ENCODE measurements at regions not wholly inside any gene's neighbourhood (a gene's known extent, or its start where the extent isn't known, plus 50 kb on each side); places are given as distances from the start of the nearest gene placed in this dataset.

- Histone ChIP-seq H4K20me1 (ENCODE audit: insufficient read depth) (no peaks in the 10 kb centered on the region), H2AFZ (no peak overlapping the region), H3K4me2 (ENCODE audit: unreplicated experiment) (no peak overlapping the region), H3K36me3 (ENCODE audit: low read depth) (no peaks in the 10 kb centered on the region), H3K4me3 (no peak overlapping the region), H3K79me2 (ENCODE audit: insufficient read depth) (no peaks in the 10 kb centered on the region), H3K27me3 (replicated peaks; ENCODE audit: insufficient read depth) (peaks cover 25% of the 10 kb centered on the region), H3K4me1 (ENCODE audit: insufficient read depth) (no peaks in the 10 kb centered on the region), H3F3A (ENCODE audit: insufficient read depth) (no peaks in the 10 kb centered on the region), H3K9ac (no peak overlapping the region), H3K9me2 (ENCODE audit: insufficient read depth) (no peaks in the 10 kb centered on the region), H3K9me3 (ENCODE audit: low read depth) (no peaks in the 10 kb centered on the region), H3K27ac (no peak overlapping the region)
- DNase-seq = no peak
- in situ Hi-C loops (cut with MboI) = loop anchor here (10.0 kb wide), 1 partner anchor 615 kb away; no protein-coding TSS in a partner anchor
- TF ChIP-seq EZH2 (IDR thresholded peaks at IDR 0.05; ENCODE audit: insufficient read depth, poor library complexity, severe bottlenecking) (no peak), EZH2phosphoT487 (IDR thresholded peaks at IDR 0.05; ENCODE audit: insufficient read depth, low read depth) (no peak)
- 56 to 61% methylated on average over 1 of the region's 1 CpG for WGBS, 2 experiments (ENCODE audit: low coverage in 1 of 2, low lambda C conversion rate in 2 of 2, missing lambda C conversion rate in 2 of 2)
These were observed 289.5 kb downstream of the USP46 start for GRCh38 chr4:52369649-52370048.

- WGBS, 2 experiments (ENCODE audit: low coverage in 1 of 2, low lambda C conversion rate in 2 of 2, missing lambda C conversion rate in 2 of 2) = 69 to 73% methylated on average over 5 of the region's 5 CpGs
- H3K9me3 ChIP-seq (ENCODE audit: low read depth) = no peaks in the 10 kb centered on the region
- no peak overlapping the region for H3K4me2 ChIP-seq (ENCODE audit: unreplicated experiment)
- peaks cover 27% of the 10 kb centered on the region for H3K27me3 ChIP-seq (replicated peaks; ENCODE audit: insufficient read depth)
- H4K20me1 ChIP-seq (ENCODE audit: insufficient read depth) = no peaks in the 10 kb centered on the region
- H3K4me1 ChIP-seq (ENCODE audit: insufficient read depth) = no peaks in the 10 kb centered on the region
- H3K9ac ChIP-seq = no peak overlapping the region
- H3K4me3 ChIP-seq = no peak overlapping the region
- no peak overlapping the region for H2AFZ ChIP-seq
- no peaks in the 10 kb centered on the region for H3K9me2 ChIP-seq (ENCODE audit: insufficient read depth)
- H3K79me2 ChIP-seq (ENCODE audit: insufficient read depth) = no peaks in the 10 kb centered on the region
- in situ Hi-C loops (cut with MboI) = loop anchor here (10.0 kb wide), 1 partner anchor 614 kb away; no protein-coding TSS in a partner anchor
- no peak overlapping the region for H3K27ac ChIP-seq
- no peak for DNase-seq
- no peaks in the 10 kb centered on the region for H3K36me3 ChIP-seq (ENCODE audit: low read depth)
- no peaks in the 10 kb centered on the region for H3F3A ChIP-seq (ENCODE audit: insufficient read depth)
- TF ChIP-seq EZH2phosphoT487 (IDR thresholded peaks at IDR 0.05; ENCODE audit: insufficient read depth, low read depth) (no peak), EZH2 (IDR thresholded peaks at IDR 0.05; ENCODE audit: insufficient read depth, poor library complexity, severe bottlenecking) (no peak)
These were observed 288.5 kb downstream of the USP46 start for GRCh38 chr4:52370576-52370975.

GRCh38 chr4:52371841-52372240, 287.3 kb downstream of the USP46 start:
- H3K4me3 ChIP-seq = no peak overlapping the region
- no peaks in the 10 kb centered on the region for H3K9me2 ChIP-seq (ENCODE audit: insufficient read depth)
- peaks cover 20% of the 10 kb centered on the region for H3K27me3 ChIP-seq (replicated peaks; ENCODE audit: insufficient read depth)
- no peaks in the 10 kb centered on the region for H3F3A ChIP-seq (ENCODE audit: insufficient read depth)
- H3K9ac ChIP-seq = no peak overlapping the region
- DNase-seq = no peak
- TF ChIP-seq EZH2phosphoT487 (IDR thresholded peaks at IDR 0.05; ENCODE audit: insufficient read depth, low read depth) = no peak
- no peaks in the 10 kb centered on the region for H3K4me1 ChIP-seq (ENCODE audit: insufficient read depth)
- WGBS, 2 experiments (ENCODE audit: low coverage in 1 of 2, low lambda C conversion rate in 2 of 2, missing lambda C conversion rate in 2 of 2) = 66 to 67% methylated on average over 5 of the region's 5 CpGs
- H3K27ac ChIP-seq = no peak overlapping the region
- no peak overlapping the region for H2AFZ ChIP-seq
- H3K9me3 ChIP-seq (ENCODE audit: low read depth) = no peaks in the 10 kb centered on the region
- H3K4me2 ChIP-seq (ENCODE audit: unreplicated experiment) = no peak overlapping the region
- H4K20me1 ChIP-seq (ENCODE audit: insufficient read depth) = no peaks in the 10 kb centered on the region
- H3K79me2 ChIP-seq (ENCODE audit: insufficient read depth) = no peaks in the 10 kb centered on the region
- in situ Hi-C loops (cut with MboI) = loop anchor here (10.0 kb wide), 1 partner anchor 613 kb away; no protein-coding TSS in a partner anchor
- H3K36me3 ChIP-seq (ENCODE audit: low read depth) = no peaks in the 10 kb centered on the region

- no peaks in the 10 kb centered on the region for H3K79me2 ChIP-seq (ENCODE audit: insufficient read depth)
- no peaks in the 10 kb centered on the region for H3K36me3 ChIP-seq (ENCODE audit: low read depth)
- no peaks in the 10 kb centered on the region for H4K20me1 ChIP-seq (ENCODE audit: insufficient read depth)
- no peak overlapping the region for H3K4me2 ChIP-seq (ENCODE audit: unreplicated experiment)
- no peaks in the 10 kb centered on the region for H3K9me3 ChIP-seq (ENCODE audit: low read depth)
- no peak for DNase-seq
- in situ Hi-C loops (cut with MboI) = loop anchor here (10.0 kb wide), 1 partner anchor 613 kb away; no protein-coding TSS in a partner anchor
- no peak overlapping the region for H2AFZ ChIP-seq
- H3F3A ChIP-seq (ENCODE audit: insufficient read depth) = no peaks in the 10 kb centered on the region
- TF ChIP-seq EZH2 (IDR thresholded peaks at IDR 0.05; ENCODE audit: insufficient read depth, poor library complexity, severe bottlenecking) (no peak), EZH2phosphoT487 (IDR thresholded peaks at IDR 0.05; ENCODE audit: insufficient read depth, low read depth) (no peak)
- no peak overlapping the region for H3K27ac ChIP-seq
- no peak overlapping the region for H3K9ac ChIP-seq
- no peaks in the 10 kb centered on the region for H3K9me2 ChIP-seq (ENCODE audit: insufficient read depth)
- no peak overlapping the region for H3K4me3 ChIP-seq
- no peaks in the 10 kb centered on the region for H3K4me1 ChIP-seq (ENCODE audit: insufficient read depth)
- peaks cover 20% of the 10 kb centered on the region for H3K27me3 ChIP-seq (replicated peaks; ENCODE audit: insufficient read depth)
These were observed 286.8 kb downstream of the USP46 start for GRCh38 chr4:52372269-52372668.

GRCh38 chr4:52372747-52373146, 286.4 kb downstream of the USP46 start:
- Histone ChIP-seq H3K36me3 (ENCODE audit: low read depth) (no peaks in the 10 kb centered on the region), H3K4me1 (ENCODE audit: insufficient read depth) (no peaks in the 10 kb centered on the region), H4K20me1 (ENCODE audit: insufficient read depth) (no peaks in the 10 kb centered on the region), H3K79me2 (ENCODE audit: insufficient read depth) (no peaks in the 10 kb centered on the region), H3K4me3 (no peak overlapping the region), H3K9ac (no peak overlapping the region), H3K9me3 (ENCODE audit: low read depth) (no peaks in the 10 kb centered on the region), H3K27ac (no peak overlapping the region), H3K4me2 (ENCODE audit: unreplicated experiment) (no peak overlapping the region), H2AFZ (no peak overlapping the region), H3F3A (ENCODE audit: insufficient read depth) (no peaks in the 10 kb centered on the region), H3K27me3 (replicated peaks; ENCODE audit: insufficient read depth) (peaks cover 20% of the 10 kb centered on the region), H3K9me2 (ENCODE audit: insufficient read depth) (no peaks in the 10 kb centered on the region)
- DNase-seq = no peak
- TF ChIP-seq EZH2phosphoT487 (IDR thresholded peaks at IDR 0.05; ENCODE audit: insufficient read depth, low read depth) (no peak), EZH2 (IDR thresholded peaks at IDR 0.05; ENCODE audit: insufficient read depth, poor library complexity, severe bottlenecking) (no peak)
- WGBS, 2 experiments (ENCODE audit: low coverage in 1 of 2, low lambda C conversion rate in 2 of 2, missing lambda C conversion rate in 2 of 2) = 30 to 32% methylated on average over 3 of the region's 3 CpGs
- in situ Hi-C loops (cut with MboI) = loop anchor here (10.0 kb wide), 1 partner anchor 612 kb away; no protein-coding TSS in a partner anchor

All from GM23248 (cell line).